SK-N-MC (cell line): ENCODE measurements at regions not wholly inside any gene's neighbourhood (a gene's known extent, or its start where the extent isn't known, plus 50 kb on each side); places are given as distances from the start of the nearest gene placed in this dataset.

Experiments
- EZH2 ChIP-seq: fragments of 200-600 bp; sonication (generic); IDR thresholded peaks from one replicate; pipeline ENCODE4 v1.6.1; 2017; ENCODE audit warnings: antibody characterized with exemption
- FOXP2 ChIP-seq: optimal IDR thresholded peaks from 2 replicates; pipeline ENCODE3; 2011; ENCODE audit warnings: mild to moderate bottlenecking, moderate library complexity; ENCODE audit not compliant: insufficient read depth; ENCODE audit errors: extremely low read length, control extremely low read depth
- POLR2AphosphoS5 ChIP-seq: IDR thresholded peaks from 2 replicates; pipeline ENCODE4 v1.6.1; 2012; ENCODE audit warnings: mild to moderate bottlenecking, low read depth, low read length, borderline replicate concordance

- TF ChIP-seq EZH2 (no peak), POLR2AphosphoS5 (no peak), FOXP2 (no peak)
Measured at GRCh38 chr21:36626791-36627190, 72.1 kb upstream of the SIM2 start.
